Cardiac muscle cell (in vitro differentiated cells and primary cell): ENCODE measurements at regions not wholly inside any gene's neighbourhood (a gene's known extent, or its start where the extent isn't known, plus 50 kb on each side); places are given as distances from the start of the nearest gene placed in this dataset.

Source experiments
- DNase-seq, 2 donors: peaks; one replicate each; pipeline versions ENCODE4 v3.0.0 to v3.0.0-alpha.2; 2010 to 2017; ENCODE audit warnings: low read depth in 1 of 2, low spot score in 1 of 2
- H3K27ac ChIP-seq: fragments of 200-600 bp; sonication (generic); 2 replicates; pipeline ENCODE4 v1.5.1; 2016
- H3K27me3 ChIP-seq: fragments of 200-600 bp; sonication (generic); 2 replicates; pipeline ENCODE4 v1.6.0; 2016; ENCODE audit warnings: control low read depth
- H3K36me3 ChIP-seq: fragments of 200-600 bp; sonication (generic); 2 replicates; pipeline ENCODE4 v1.5.1; 2016; ENCODE audit warnings: control low read depth
- H3K4me1 ChIP-seq: fragments of 200-600 bp; sonication (generic); 2 replicates; pipeline ENCODE4 v1.8.1; 2017; ENCODE audit warnings: low read depth, mild to moderate bottlenecking, mixed run types
- H3K4me3 ChIP-seq: fragments of 200-600 bp; sonication (generic); 2 replicates; pipeline ENCODE4 v1.5.1; 2016; ENCODE audit warnings: mild to moderate bottlenecking
- H3K9me3 ChIP-seq: fragments of 200-600 bp; sonication (generic); 2 replicates; pipeline ENCODE4 v1.5.1; 2017; ENCODE audit warnings: low read depth, mild to moderate bottlenecking, control low read depth
- CTCF ChIP-seq: IDR thresholded peaks from 2 replicates; pipeline ENCODE4 v1.5.1; 2012; ENCODE audit warnings: low read depth, mild to moderate bottlenecking, low read length

GRCh38 chr3:180351601-180352000 lies 250.4 kb upstream of the TTC14 start:
- no peak for TF ChIP-seq CTCF
- Histone ChIP-seq H3K27ac (no peak overlapping the region), H3K4me3 (no peak overlapping the region), H3K27me3 (no peaks in the 10 kb centered on the region), H3K36me3 (no peaks in the 10 kb centered on the region), H3K4me1 (no peaks in the 10 kb centered on the region), H3K9me3 (no peaks in the 10 kb centered on the region)
- DNase-seq, result no peak

GRCh38 chr3:180352261-180352660 lies 249.7 kb upstream of the TTC14 start:
- H3K36me3 ChIP-seq, result no peaks in the 10 kb centered on the region
- no peaks in the 10 kb centered on the region for H3K4me1 ChIP-seq
- no peaks in the 10 kb centered on the region for H3K9me3 ChIP-seq
- no peak overlapping the region for H3K27ac ChIP-seq
- H3K27me3 ChIP-seq, result no peaks in the 10 kb centered on the region
- TF ChIP-seq CTCF, result no peak
- no peak for DNase-seq
- H3K4me3 ChIP-seq, result no peak overlapping the region

DNA sequence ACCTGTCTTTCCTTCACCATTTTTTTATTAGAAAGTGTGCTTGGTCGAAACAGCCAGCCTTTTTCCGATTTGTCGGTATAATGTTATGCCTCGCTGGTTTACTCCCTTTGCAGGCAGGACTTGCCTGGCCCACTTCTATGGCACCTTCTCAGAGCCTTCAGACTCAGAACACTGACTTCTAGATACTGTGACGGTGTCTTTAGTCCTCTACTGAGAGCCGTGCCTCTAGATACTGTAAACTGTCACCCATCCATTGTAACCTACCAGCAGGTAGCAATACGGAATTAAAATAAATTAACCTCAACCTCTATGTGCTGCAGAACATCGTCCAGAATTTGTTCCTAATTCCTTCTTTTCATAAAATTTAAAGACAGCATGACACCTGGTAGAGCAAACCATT lies 247.7 kb upstream of the TTC14 start:
- H3K27me3 ChIP-seq, result no peaks in the 10 kb centered on the region
- H3K27ac ChIP-seq, result no peak overlapping the region
- no peak for TF ChIP-seq CTCF
- no peak for DNase-seq
- H3K4me1 ChIP-seq, result no peaks in the 10 kb centered on the region
- no peaks in the 10 kb centered on the region for H3K9me3 ChIP-seq
- no peaks in the 10 kb centered on the region for H3K36me3 ChIP-seq
- no peak overlapping the region for H3K4me3 ChIP-seq

DNA sequence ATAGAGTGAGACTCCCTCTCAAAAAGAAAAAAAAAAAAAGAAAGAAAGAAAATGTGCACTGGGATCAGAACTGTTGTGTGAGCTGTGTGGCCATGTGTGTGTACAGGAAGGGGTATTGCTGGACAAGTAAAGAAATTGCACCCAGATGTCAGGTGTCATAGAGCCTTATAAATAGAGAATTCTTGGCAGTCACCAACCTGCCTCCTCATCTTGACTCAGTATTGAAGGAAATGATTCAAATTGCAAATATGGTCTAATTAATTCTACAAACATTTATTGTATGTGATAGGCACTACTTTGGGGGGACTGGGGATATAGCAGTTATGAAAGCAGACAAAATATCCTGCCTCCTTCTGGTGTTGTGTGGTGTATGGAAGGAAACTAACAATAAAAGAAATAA lies 243.8 kb upstream of the TTC14 start:
- DNase-seq, result no peak
- Histone ChIP-seq H3K4me1 (no peaks in the 10 kb centered on the region), H3K36me3 (no peaks in the 10 kb centered on the region), H3K27ac (no peak overlapping the region), H3K4me3 (no peak overlapping the region), H3K27me3 (no peaks in the 10 kb centered on the region), H3K9me3 (no peaks in the 10 kb centered on the region)
- TF ChIP-seq CTCF, result no peak

DNA sequence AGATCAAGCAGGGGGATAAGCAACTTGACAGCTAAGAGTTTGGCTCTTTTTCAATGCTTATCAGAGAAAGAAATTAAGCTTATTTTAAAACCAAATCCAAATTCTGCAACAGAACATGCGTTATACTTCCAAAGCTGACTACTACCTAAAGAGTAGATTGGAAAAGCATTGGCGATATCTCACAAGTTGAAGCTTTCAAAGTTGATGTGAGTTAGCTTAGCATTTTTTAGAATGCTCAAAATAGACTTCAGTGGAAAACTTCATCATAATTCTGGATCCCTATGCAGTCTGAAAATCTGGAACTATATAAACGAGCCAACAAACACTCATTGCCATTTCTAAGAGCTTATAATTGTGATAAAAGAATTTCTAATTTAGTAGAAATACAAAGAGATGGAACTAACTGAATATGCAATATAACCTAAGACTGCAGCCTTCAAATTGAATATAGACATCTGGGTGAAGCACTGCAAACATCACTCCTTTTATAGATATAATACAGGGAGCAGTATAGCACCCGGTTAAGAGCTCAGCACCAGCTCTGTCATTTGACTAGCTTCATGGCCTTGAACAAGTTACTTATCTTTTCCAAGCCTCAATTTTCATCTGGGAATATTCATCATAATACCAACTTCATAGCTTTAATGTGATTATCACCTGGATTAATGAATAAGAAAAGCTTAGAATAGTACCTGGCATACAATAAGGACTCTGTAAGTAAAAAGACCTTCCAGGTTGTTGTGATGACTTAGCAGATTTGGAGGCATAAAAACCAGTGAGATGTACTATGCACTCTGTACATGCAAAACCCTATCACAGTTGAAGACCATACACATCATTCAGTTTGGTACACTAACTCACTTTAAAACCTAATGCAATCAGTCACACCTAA lies 242.7 kb upstream of the TTC14 start:
- Histone ChIP-seq H3K4me1 (no peaks in the 10 kb centered on the region), H3K27ac (no peak overlapping the region), H3K27me3 (no peaks in the 10 kb centered on the region), H3K36me3 (no peaks in the 10 kb centered on the region), H3K4me3 (no peak overlapping the region), H3K9me3 (no peaks in the 10 kb centered on the region)
- DNase-seq, result no peak
- no peak for TF ChIP-seq CTCF
